CD14-positive monocyte (primary cell): ENCODE measurements at regions not wholly inside any gene's neighbourhood (a gene's known extent, or its start where the extent isn't known, plus 50 kb on each side); places are given as distances from the start of the nearest gene placed in this dataset.

Experiments used
- DNase-seq, 3 donors: peaks; one replicate each; pipeline ENCODE4 v3.0.0-alpha.2; 2011 to 2022
- H2AFZ ChIP-seq: 2 replicates; pipeline ENCODE4 v1.6.0; 2012; ENCODE audit warnings: mild to moderate bottlenecking, low read depth, low read length, inconsistent platforms; ENCODE audit not compliant: insufficient read depth, poor library complexity, severe bottlenecking
- H3K27ac ChIP-seq, 2 donors: 1 replicate in 1 of 2; 2 replicates in 1 of 2; pipeline ENCODE4 v1.5.1; 2012 to 2013; ENCODE audit warnings: low read length in 2 of 2, control low read depth in 1 of 2, inconsistent platforms in 1 of 2, low read depth in 1 of 2, mild to moderate bottlenecking in 1 of 2
- H3K27me3 ChIP-seq, 2 donors: one replicate each; pipeline versions ENCODE4 v1.6.0 to v1.6.1; 2011 to 2013; ENCODE audit warnings: low read length in 2 of 2; ENCODE audit not compliant: control insufficient read depth in 2 of 2, insufficient read depth in 2 of 2
- H3K36me3 ChIP-seq, 2 donors: replicated peaks in 1 of 2; 1 replicate in 1 of 2; 2 replicates in 1 of 2; pipeline versions ENCODE4 v1.5.1 to v1.6.1; 2012 to 2013; ENCODE audit warnings: low read length in 2 of 2, control low read depth in 1 of 2, inconsistent platforms in 1 of 2, mild to moderate bottlenecking in 1 of 2; ENCODE audit not compliant: insufficient read depth in 2 of 2, control insufficient read depth in 1 of 2
- H3K4me1 ChIP-seq, 2 donors: 1 replicate in 1 of 2; 2 replicates in 1 of 2; pipeline versions ENCODE4 v1.5.1 to v1.6.1; 2012 to 2013; ENCODE audit warnings: low read length in 2 of 2, control low read depth in 1 of 2, inconsistent platforms in 1 of 2, mild to moderate bottlenecking in 1 of 2, moderate library complexity in 1 of 2; ENCODE audit not compliant: insufficient read depth in 2 of 2, control insufficient read depth in 1 of 2
- H3K4me2 ChIP-seq: replicated peaks from 2 replicates; pipeline ENCODE3; 2012; ENCODE audit warnings: low read length, moderate library complexity, mild to moderate bottlenecking; ENCODE audit not compliant: poor library complexity, severe bottlenecking; ENCODE audit errors: extremely low read depth
- H3K4me3 ChIP-seq, 3 experiments: fragments of 200-600 bp in 1 of 3; sonication (generic) in 1 of 3; replicated peaks in 1 of 3; 1 replicate in 2 of 3; 2 replicates in 1 of 3; pipeline ENCODE4 v1.5.1; 2011 to 2013; ENCODE audit warnings: low read length in 3 of 3, mild to moderate bottlenecking in 3 of 3, control low read depth in 2 of 3, low read depth in 2 of 3, inconsistent platforms in 1 of 3, moderate library complexity in 1 of 3
- H3K79me2 ChIP-seq: 2 replicates; pipeline ENCODE4 v1.6.0; 2012; ENCODE audit warnings: mild to moderate bottlenecking, control low read depth, inconsistent platforms, low read length, moderate library complexity; ENCODE audit not compliant: insufficient read depth
- H3K9ac ChIP-seq: 2 replicates; pipeline ENCODE4 v1.6.0; 2017; ENCODE audit warnings: low read length, mild to moderate bottlenecking; ENCODE audit not compliant: insufficient read depth, poor library complexity, severe bottlenecking
- H3K9me3 ChIP-seq, 2 donors: replicated peaks in 1 of 2; 1 replicate in 1 of 2; 2 replicates in 1 of 2; pipeline versions ENCODE4 v1.5.1 to v1.6.1; 2012 to 2013; ENCODE audit warnings: low read length in 2 of 2, control low read depth in 1 of 2; ENCODE audit not compliant: control insufficient read depth in 1 of 2, insufficient read depth in 1 of 2
- H4K20me1 ChIP-seq: 2 replicates; pipeline ENCODE4 v1.6.0; 2012; ENCODE audit warnings: mild to moderate bottlenecking, low read length, control low read depth, moderate library complexity; ENCODE audit not compliant: insufficient read depth
- H3K27ac Mint-ChIP-seq, 7 donors: one replicate each; pipeline ENCODE4 v1.8.0; 2020; ENCODE audit warnings: mild to moderate bottlenecking in 7 of 7, mixed read lengths in 7 of 7, moderate library complexity in 6 of 7, inconsistent platforms in 2 of 7
- H3K27me3 Mint-ChIP-seq, 3 donors: one replicate each; pipeline ENCODE4 v1.8.0; 2021 to 2022; ENCODE audit warnings: low read depth in 3 of 3, mild to moderate bottlenecking in 3 of 3, mixed read lengths in 3 of 3, moderate library complexity in 3 of 3, inconsistent platforms in 1 of 3
- H3K36me3 Mint-ChIP-seq, 2 donors: one replicate each; pipeline ENCODE4 v1.8.0; 2020; ENCODE audit warnings: mixed read lengths in 2 of 2, inconsistent platforms in 1 of 2, mild to moderate bottlenecking in 1 of 2
- H3K4me1 Mint-ChIP-seq: one replicate; pipeline ENCODE4 v1.8.0; 2020; ENCODE audit warnings: mild to moderate bottlenecking, mixed read lengths
- H3K4me3 Mint-ChIP-seq, 2 donors: one replicate each; pipeline ENCODE4 v1.8.0; 2020; ENCODE audit warnings: mild to moderate bottlenecking in 2 of 2, mixed read lengths in 2 of 2, moderate library complexity in 1 of 2
- H3K9me3 Mint-ChIP-seq, 7 donors: one replicate each; pipeline ENCODE4 v1.8.0; 2020 to 2022; ENCODE audit warnings: mixed read lengths in 7 of 7, mild to moderate bottlenecking in 6 of 7, moderate library complexity in 6 of 7, inconsistent platforms in 2 of 7
- CTCF ChIP-seq: fragments of 200-600 bp; IDR thresholded peaks from one replicate; pipeline ENCODE4 v1.8.0; 2022; ENCODE audit warnings: antibody characterized with exemption, mild to moderate bottlenecking
- WGBS: methylation state at CpG from one replicate; pipeline ENCODE4 v1.1.5; 2013; ENCODE audit warnings: missing lambda C conversion rate; ENCODE audit not compliant: insufficient coverage; 5-methylcytosine and 5-hydroxymethylcytosine counted together
- intact Hi-C, 2 donors: fragments of 100-400 bp; cut with micrococcal nuclease; formaldehyde crosslinking; loops; one replicate each; pipeline versions ENCODE4 v1.15.0 to v1.15.1; 2023

GRCh38 chr3:8077126-8077525, 424.5 kb upstream of the LMCD1 start:
- Histone ChIP-seq H3K4me1 (no peaks in the 10 kb centered on the region), H3K27me3 (no peaks in the 10 kb centered on the region), H3K79me2 (no peaks in the 10 kb centered on the region), H3K9ac (no peak overlapping the region), H3K4me2 (no peak overlapping the region), H2AFZ (no peak overlapping the region), H3K27ac (no peak overlapping the region), H4K20me1 (no peaks in the 10 kb centered on the region), H3K36me3 (no peaks in the 10 kb centered on the region), H3K4me3 (no peak overlapping the region), H3K9me3 (no peaks in the 10 kb centered on the region)
- Mint-ChIP-seq H3K9me3 (peaks cover 0 to 6% (median 0%) of the 10 kb centered on the region in 7 donors), H3K36me3 (no peaks in the 10 kb centered on the region), H3K27me3 (peaks cover 0 to 2% (median 0%) of the 10 kb centered on the region in 3 donors), H3K4me1 (no peaks in the 10 kb centered on the region), H3K4me3 (no peak overlapping the region), H3K27ac (no peak overlapping the region)
- intact Hi-C loops, result no loop called here
- TF ChIP-seq CTCF, result no peak
- no peak for DNase-seq
- WGBS, result no CpG with 5 or more reads among the region's 1 CpG

GRCh38 chr3:8080464-8080863, 421.2 kb upstream of the LMCD1 start:
- H3K4me2 ChIP-seq, result no peak overlapping the region
- H3K4me3 ChIP-seq, result no peak overlapping the region
- Mint-ChIP-seq H3K36me3 (no peaks in the 10 kb centered on the region), H3K27ac (no peak overlapping the region), H3K27me3 (peaks cover 0 to 2% (median 0%) of the 10 kb centered on the region in 3 donors), H3K4me1 (no peaks in the 10 kb centered on the region), H3K9me3 (peaks cover 0 to 4% (median 2%) of the 10 kb centered on the region in 7 donors), H3K4me3 (no peak overlapping the region)
- no peaks in the 10 kb centered on the region for H4K20me1 ChIP-seq
- H3K4me1 ChIP-seq, result no peaks in the 10 kb centered on the region
- H3K36me3 ChIP-seq, result no peaks in the 10 kb centered on the region
- no peak overlapping the region for H2AFZ ChIP-seq
- H3K9ac ChIP-seq, result no peak overlapping the region
- TF ChIP-seq CTCF, result no peak
- intact Hi-C loops, result no loop called here
- H3K9me3 ChIP-seq, result no peaks in the 10 kb centered on the region
- no peaks in the 10 kb centered on the region for H3K27me3 ChIP-seq
- no peak overlapping the region for H3K27ac ChIP-seq
- no peak for DNase-seq
- no peaks in the 10 kb centered on the region for H3K79me2 ChIP-seq
